HG03571 (cell line): ENCODE measurements at regions not wholly inside any gene's neighbourhood (a gene's known extent, or its start where the extent isn't known, plus 50 kb on each side); places are given as distances from the start of the nearest gene placed in this dataset.

Experiments used
- ATAC-seq: cut with Tn5 transposase; IDR thresholded peaks from one replicate; pipeline ENCODE4 v1.9.1; 2021; ENCODE audit not compliant: unreplicated experiment

- no peak for ATAC-seq
These were observed 190.6 kb downstream of the HERPUD2 start for GRCh38 chr7:35504365-35504764.

- ATAC-seq, result no peak
These were observed 193.3 kb downstream of the HERPUD2 start for GRCh38 chr7:35501681-35502080.

GRCh38 chr7:35499226-35499625 lies 195.7 kb downstream of the HERPUD2 start:
- no peak for ATAC-seq

- no peak for ATAC-seq
These were observed 196.5 kb downstream of the HERPUD2 start for GRCh38 chr7:35498416-35498815.

- ATAC-seq, result no peak
These were observed 199.1 kb downstream of the HERPUD2 start for GRCh38 chr7:35495844-35496243.

GRCh38 chr7:35495377-35495776 lies 199.6 kb downstream of the HERPUD2 start:
- no peak for ATAC-seq

- ATAC-seq, result no peak
These were observed 200.5 kb downstream of the HERPUD2 start for GRCh38 chr7:35494407-35494806.

- ATAC-seq, result no peak
These were observed 202.3 kb downstream of the HERPUD2 start for GRCh38 chr7:35492451-35493175.

GRCh38 chr7:35491233-35491632 lies 203.7 kb downstream of the HERPUD2 start:
- no peak for ATAC-seq

GRCh38 chr7:35487841-35488240 lies 207.1 kb downstream of the HERPUD2 start:
- ATAC-seq, result no peak

- ATAC-seq, result no peak
These were observed 207.5 kb downstream of the HERPUD2 start for GRCh38 chr7:35487402-35487801.

- ATAC-seq, result no peak
These were observed 209.5 kb downstream of the HERPUD2 start for GRCh38 chr7:35485436-35485835.

- ATAC-seq, result no peak
These were observed 211.4 kb downstream of the HERPUD2 start for GRCh38 chr7:35483568-35483967.

GRCh38 chr7:35482231-35482630 lies 212.7 kb downstream of the HERPUD2 start:
- no peak for ATAC-seq

GRCh38 chr7:35480806-35481205 lies 214.1 kb downstream of the HERPUD2 start:
- ATAC-seq, result no peak

GRCh38 chr7:35477609-35478008 lies 217.3 kb downstream of the HERPUD2 start:
- no peak for ATAC-seq

- no peak for ATAC-seq
These were observed 220.2 kb upstream of the TBX20 start for GRCh38 chr7:35474100-35474499.

- ATAC-seq, result no peak
These were observed 214.7 kb upstream of the TBX20 start for GRCh38 chr7:35468606-35469005.

GRCh38 chr7:35467456-35467978 lies 213.6 kb upstream of the TBX20 start:
- ATAC-seq, result no peak

- no peak for ATAC-seq
These were observed 212.0 kb upstream of the TBX20 start for GRCh38 chr7:35465791-35466336.

- no peak for ATAC-seq
These were observed 209.9 kb upstream of the TBX20 start for GRCh38 chr7:35463751-35464150.

- no peak for ATAC-seq
These were observed 209.3 kb upstream of the TBX20 start for GRCh38 chr7:35463176-35463700.
